HFFc6 (cell line): ENCODE measurements at regions not wholly inside any gene's neighbourhood (a gene's known extent, or its start where the extent isn't known, plus 50 kb on each side); places are given as distances from the start of the nearest gene placed in this dataset.

ENCODE experiments used
- DNase-seq: peaks from one replicate; pipeline ENCODE4 v3.0.0-alpha.2; 2018
- H3K27ac Mint-ChIP-seq: 2 replicates; pipeline ENCODE4 v1.8.0; 2020; ENCODE audit warnings: mild to moderate bottlenecking, mixed read lengths
- H3K27me3 Mint-ChIP-seq: 2 replicates; pipeline ENCODE4 v1.8.0; 2021; ENCODE audit warnings: mild to moderate bottlenecking, moderate library complexity, mixed read lengths; ENCODE audit not compliant: insufficient read depth
- H3K36me3 Mint-ChIP-seq: 2 replicates; pipeline ENCODE4 v1.8.0; 2021; ENCODE audit warnings: low read depth, mixed read lengths
- H3K4me1 Mint-ChIP-seq: 2 replicates; pipeline ENCODE4 v1.8.0; 2020; ENCODE audit warnings: low read depth, mixed read lengths
- H3K4me3 Mint-ChIP-seq: 2 replicates; pipeline ENCODE4 v1.8.0; 2020; ENCODE audit warnings: mild to moderate bottlenecking, moderate library complexity, mixed read lengths
- H3K9me3 Mint-ChIP-seq: 2 replicates; pipeline ENCODE4 v1.8.0; 2020; ENCODE audit warnings: mild to moderate bottlenecking, mixed read lengths
- TF ChIP-seq, protein P1 (sequence below): fragments of 200-600 bp; sonication (generic); IDR thresholded peaks from 2 replicates; pipeline ENCODE4 v1.5.0; 2021; ENCODE audit warnings: antibody characterized with exemption, mild to moderate bottlenecking

- no peaks in the 10 kb centered on the region for H3K4me1 Mint-ChIP-seq
- DNase-seq, result no peak
- no peak overlapping the region for H3K27ac Mint-ChIP-seq
- no peaks in the 10 kb centered on the region for H3K36me3 Mint-ChIP-seq
- TF ChIP-seq, protein P1, sequence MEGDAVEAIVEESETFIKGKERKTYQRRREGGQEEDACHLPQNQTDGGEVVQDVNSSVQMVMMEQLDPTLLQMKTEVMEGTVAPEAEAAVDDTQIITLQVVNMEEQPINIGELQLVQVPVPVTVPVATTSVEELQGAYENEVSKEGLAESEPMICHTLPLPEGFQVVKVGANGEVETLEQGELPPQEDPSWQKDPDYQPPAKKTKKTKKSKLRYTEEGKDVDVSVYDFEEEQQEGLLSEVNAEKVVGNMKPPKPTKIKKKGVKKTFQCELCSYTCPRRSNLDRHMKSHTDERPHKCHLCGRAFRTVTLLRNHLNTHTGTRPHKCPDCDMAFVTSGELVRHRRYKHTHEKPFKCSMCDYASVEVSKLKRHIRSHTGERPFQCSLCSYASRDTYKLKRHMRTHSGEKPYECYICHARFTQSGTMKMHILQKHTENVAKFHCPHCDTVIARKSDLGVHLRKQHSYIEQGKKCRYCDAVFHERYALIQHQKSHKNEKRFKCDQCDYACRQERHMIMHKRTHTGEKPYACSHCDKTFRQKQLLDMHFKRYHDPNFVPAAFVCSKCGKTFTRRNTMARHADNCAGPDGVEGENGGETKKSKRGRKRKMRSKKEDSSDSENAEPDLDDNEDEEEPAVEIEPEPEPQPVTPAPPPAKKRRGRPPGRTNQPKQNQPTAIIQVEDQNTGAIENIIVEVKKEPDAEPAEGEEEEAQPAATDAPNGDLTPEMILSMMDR, result no peak
- H3K27me3 Mint-ChIP-seq, result no peaks in the 10 kb centered on the region
- H3K9me3 Mint-ChIP-seq, result peaks cover 39% of the 10 kb centered on the region
- H3K4me3 Mint-ChIP-seq, result no peak overlapping the region
These were observed 354.2 kb upstream of the ACVR2A start for GRCh38 chr2:147490401-147491261.

GRCh38 chr2:147488472-147488871 is 356.4 kb upstream of the ACVR2A start:
- no peak for DNase-seq
- H3K27ac Mint-ChIP-seq, result no peak overlapping the region
- no peaks in the 10 kb centered on the region for H3K36me3 Mint-ChIP-seq
- H3K9me3 Mint-ChIP-seq, result peaks cover 39% of the 10 kb centered on the region
- TF ChIP-seq, protein P1, result no peak
- H3K4me1 Mint-ChIP-seq, result no peaks in the 10 kb centered on the region
- no peaks in the 10 kb centered on the region for H3K27me3 Mint-ChIP-seq
- H3K4me3 Mint-ChIP-seq, result no peak overlapping the region

DNA sequence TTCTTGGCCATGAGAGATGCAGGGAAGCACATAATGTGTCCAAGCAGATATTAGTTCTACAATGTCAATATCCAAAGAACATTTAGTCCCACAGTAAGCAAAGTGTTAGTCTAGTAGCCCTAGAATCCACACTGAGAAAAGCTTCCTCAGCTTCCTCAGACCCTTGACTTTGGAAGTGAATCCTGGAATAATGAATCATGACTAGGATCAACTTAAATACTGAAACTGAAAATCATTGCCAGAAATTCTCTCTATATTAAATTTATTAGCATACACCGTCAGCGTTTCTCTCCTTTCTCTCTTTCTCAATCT is 356.9 kb upstream of the ACVR2A start:
- Mint-ChIP-seq H3K4me3 (no peak overlapping the region), H3K27me3 (no peaks in the 10 kb centered on the region), H3K9me3 (peaks cover 39% of the 10 kb centered on the region), H3K36me3 (no peaks in the 10 kb centered on the region), H3K27ac (no peak overlapping the region), H3K4me1 (no peaks in the 10 kb centered on the region)
- DNase-seq, result no peak
- TF ChIP-seq, protein P1, result no peak

DNA sequence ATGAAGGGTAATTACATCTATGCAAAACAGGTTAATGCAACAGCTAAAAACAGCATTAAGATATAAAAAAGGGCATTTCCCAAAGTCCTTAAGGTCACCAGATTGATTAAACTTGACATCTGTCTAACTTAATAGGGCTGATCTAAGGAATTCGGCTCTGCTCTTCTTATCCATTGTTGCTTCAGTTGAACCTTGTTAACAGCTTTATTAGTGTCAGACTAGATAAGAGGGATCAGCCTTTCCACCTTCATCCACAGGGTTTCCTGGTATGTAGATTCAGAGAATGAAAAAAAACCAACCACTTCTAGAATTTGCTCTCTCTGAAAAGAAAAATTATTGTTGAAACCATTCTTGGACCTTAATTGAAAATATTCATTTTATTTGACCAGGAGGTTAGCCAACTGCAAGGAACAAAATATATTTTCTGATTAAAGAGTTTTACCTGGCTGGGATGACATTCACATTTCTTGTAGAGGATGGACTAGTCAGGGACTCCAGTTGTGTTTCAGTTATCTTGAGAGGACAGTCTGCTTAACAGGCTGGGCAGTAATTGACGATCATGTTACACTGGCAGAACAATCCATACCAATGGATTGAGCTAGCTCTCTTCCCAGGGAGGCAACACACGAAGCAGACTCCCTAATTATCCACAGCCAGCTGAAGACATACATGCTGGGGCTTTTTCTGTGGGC is 357.4 kb upstream of the ACVR2A start:
- peaks cover 39% of the 10 kb centered on the region for H3K9me3 Mint-ChIP-seq
- no peaks in the 10 kb centered on the region for H3K4me1 Mint-ChIP-seq
- TF ChIP-seq, protein P1, result no peak
- no peak overlapping the region for H3K27ac Mint-ChIP-seq
- DNase-seq, result no peak
- no peaks in the 10 kb centered on the region for H3K27me3 Mint-ChIP-seq
- H3K4me3 Mint-ChIP-seq, result no peak overlapping the region
- no peaks in the 10 kb centered on the region for H3K36me3 Mint-ChIP-seq

DNA sequence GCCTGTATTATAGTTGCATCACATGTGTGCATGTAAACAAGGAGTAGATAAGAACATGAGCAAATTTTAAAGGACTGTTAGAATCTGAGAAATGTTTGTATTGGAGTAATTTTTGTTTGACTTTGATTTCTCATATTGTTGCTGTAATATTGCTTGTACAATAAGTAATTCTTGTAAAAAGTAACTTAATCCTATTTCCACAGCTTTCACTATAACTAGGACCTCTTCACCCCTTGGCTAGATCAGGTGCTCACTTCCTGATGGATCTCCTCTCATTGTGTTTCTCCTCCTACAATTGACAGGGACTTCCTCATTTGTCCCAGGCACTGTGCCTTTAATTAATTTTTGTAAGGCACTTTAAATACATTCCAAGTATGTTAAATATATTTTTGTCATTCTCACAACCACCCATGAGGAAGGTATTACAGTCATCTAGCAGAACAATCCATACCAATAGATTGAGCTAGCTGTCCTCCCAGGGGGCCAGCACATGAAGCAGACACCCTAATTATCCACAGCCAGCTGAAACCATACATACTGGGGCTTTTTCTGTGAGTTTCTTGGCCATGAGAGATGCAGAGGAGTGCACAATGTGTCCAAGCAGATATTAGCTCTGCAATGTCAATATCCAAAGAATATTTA is 359.5 kb upstream of the ACVR2A start:
- DNase-seq, result no peak
- no peaks in the 10 kb centered on the region for H3K36me3 Mint-ChIP-seq
- TF ChIP-seq, protein P1, result no peak
- H3K4me3 Mint-ChIP-seq, result no peak overlapping the region
- H3K9me3 Mint-ChIP-seq, result peaks cover 31% of the 10 kb centered on the region
- no peak overlapping the region for H3K27ac Mint-ChIP-seq
- H3K4me1 Mint-ChIP-seq, result no peaks in the 10 kb centered on the region
- H3K27me3 Mint-ChIP-seq, result no peaks in the 10 kb centered on the region
